Adrenal gland (tissue), 9 donors: ENCODE measurements at regions not wholly inside any gene's neighbourhood (a gene's known extent, or its start where the extent isn't known, plus 50 kb on each side); places are given as distances from the start of the nearest gene placed in this dataset.

Experiments
- DNase-seq, 7 donors: peaks; one replicate each; pipeline ENCODE4 v3.0.0-alpha.2; 2019 to 2020
- H3K27ac ChIP-seq, 5 donors: fragments of 200-600 bp; sonication (generic) in 4 of 5; 1 replicate in 3 of 5; 2 replicates in 2 of 5; pipeline versions ENCODE4 v1.5.1 to v1.8.0; 2016 to 2020; ENCODE audit warnings: mild to moderate bottlenecking in 1 of 5
- H3K27me3 ChIP-seq: fragments of 200-600 bp; 2 replicates; pipeline ENCODE4 v1.8.0; 2021
- H3K36me3 ChIP-seq, 2 donors: fragments of 200-600 bp; replicated peaks in 1 of 2; 1 replicate in 1 of 2; 2 replicates in 1 of 2; pipeline versions ENCODE4 v1.5.1 to v1.8.0; 2018 to 2022
- H3K4me1 ChIP-seq, 2 donors: fragments of 200-600 bp; replicated peaks in 1 of 2; 1 replicate in 1 of 2; 2 replicates in 1 of 2; pipeline versions ENCODE4 v1.5.1 to v1.8.0; 2018 to 2021
- H3K4me3 ChIP-seq, 4 donors: fragments of 200-600 bp; sonication (generic) in 3 of 4; one replicate each; pipeline ENCODE4 v1.5.1; 2016 to 2018
- H3K9me3 ChIP-seq, 3 donors: fragments of 200-600 bp; sonication (generic) in 1 of 3; replicated peaks in 1 of 3; 1 replicate in 2 of 3; 2 replicates in 1 of 3; pipeline versions ENCODE4 v1.5.1 to v1.8.0; 2016 to 2021
- POLR2A ChIP-seq, 2 donors: fragments of 450-650 bp; IDR thresholded peaks; one replicate each; pipeline ENCODE4 v1.6.1; 2017; ENCODE audit warnings: antibody characterized with exemption in 2 of 2, mild to moderate bottlenecking in 2 of 2, moderate library complexity in 1 of 2
- WGBS, 4 donors: extraction: QIAGEN DNeasy Blood & Tissue Kit in 2 of 4; methylation state at CpG; one replicate each; pipeline versions ENCODE4 v1.1.5 to v1.1.7; 2013 to 2017; 5-methylcytosine and 5-hydroxymethylcytosine counted together
- intact Hi-C, 2 donors: fragments of 100-400 bp; cut with DNase I; formaldehyde crosslinking; loops; one replicate each; pipeline versions ENCODE4 v1.14.1 to v1.15.0; 2022 to 2023
- TF ChIP-seq, protein P1 (sequence below), 6 experiments: fragments of 450-650 bp in 4 of 6; fragments of 200-600 bp in 2 of 6; sonication (generic) in 1 of 6; IDR thresholded peaks; 1 replicate in 5 of 6; 2 replicates in 1 of 6; pipeline versions ENCODE4 v1.5.1 to v1.8.0; 2016 to 2021; ENCODE audit warnings: antibody characterized with exemption in 6 of 6, mild to moderate bottlenecking in 2 of 6, moderate library complexity in 1 of 6
- donor health status: healthy with polysubstance abuse.
- donor health status: Bipolar disorder and iron deficiency.
- donor health status: DM: yes; HTN: yes; CAD: no.
- donor health status: DM: no; HTN: no; CAD: no.
- donor health status: DM: no; HTN: no; CAD: no.

DNA sequence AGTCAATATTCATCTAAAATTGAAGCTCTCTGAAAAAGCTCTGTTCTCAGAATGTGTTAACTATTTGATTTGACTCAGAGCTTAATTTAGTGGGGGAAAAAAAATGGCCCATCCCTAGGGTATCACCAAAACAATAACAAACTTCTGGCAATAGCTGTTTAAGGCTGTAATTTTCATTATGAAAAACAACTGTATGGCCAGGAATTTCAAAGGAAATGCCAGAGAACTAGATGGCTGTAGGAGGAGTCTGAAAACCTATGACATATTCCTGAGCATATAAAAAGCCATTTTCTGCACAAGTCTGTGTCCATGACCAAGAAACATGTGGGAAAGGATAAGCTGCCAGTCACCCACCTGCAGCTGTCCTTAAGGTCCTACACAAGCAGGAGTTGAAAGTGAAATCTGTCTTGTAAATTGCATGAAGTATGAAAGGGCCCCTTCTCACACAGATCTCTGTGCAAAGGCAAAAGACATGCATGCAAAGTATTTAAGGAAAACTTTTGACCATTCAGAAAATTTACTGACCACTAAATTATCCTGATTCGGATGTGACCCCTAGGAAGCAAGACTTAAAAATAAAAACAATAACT, 299.1 kb downstream of the BTG1 start:
- intact Hi-C loops = no loop called here
- Histone ChIP-seq H3K27me3 (no peaks in the 10 kb centered on the region), H3K36me3 (no peaks in the 10 kb centered on the region), H3K4me3 (no peak overlapping the region), H3K9me3 (no peaks in the 10 kb centered on the region), H3K4me1 (no peaks in the 10 kb centered on the region), H3K27ac (no peak overlapping the region)
- TF ChIP-seq POLR2A (IDR thresholded peaks at IDR 0.05) = no peak
- TF ChIP-seq, protein P1, sequence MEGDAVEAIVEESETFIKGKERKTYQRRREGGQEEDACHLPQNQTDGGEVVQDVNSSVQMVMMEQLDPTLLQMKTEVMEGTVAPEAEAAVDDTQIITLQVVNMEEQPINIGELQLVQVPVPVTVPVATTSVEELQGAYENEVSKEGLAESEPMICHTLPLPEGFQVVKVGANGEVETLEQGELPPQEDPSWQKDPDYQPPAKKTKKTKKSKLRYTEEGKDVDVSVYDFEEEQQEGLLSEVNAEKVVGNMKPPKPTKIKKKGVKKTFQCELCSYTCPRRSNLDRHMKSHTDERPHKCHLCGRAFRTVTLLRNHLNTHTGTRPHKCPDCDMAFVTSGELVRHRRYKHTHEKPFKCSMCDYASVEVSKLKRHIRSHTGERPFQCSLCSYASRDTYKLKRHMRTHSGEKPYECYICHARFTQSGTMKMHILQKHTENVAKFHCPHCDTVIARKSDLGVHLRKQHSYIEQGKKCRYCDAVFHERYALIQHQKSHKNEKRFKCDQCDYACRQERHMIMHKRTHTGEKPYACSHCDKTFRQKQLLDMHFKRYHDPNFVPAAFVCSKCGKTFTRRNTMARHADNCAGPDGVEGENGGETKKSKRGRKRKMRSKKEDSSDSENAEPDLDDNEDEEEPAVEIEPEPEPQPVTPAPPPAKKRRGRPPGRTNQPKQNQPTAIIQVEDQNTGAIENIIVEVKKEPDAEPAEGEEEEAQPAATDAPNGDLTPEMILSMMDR (IDR thresholded peaks at IDR 0.05) = no peak
- WGBS, 4 donors = 63 to 79% (median 69%) methylated on average over 1 of the region's 1 CpG
- DNase-seq = no peak

DNA sequence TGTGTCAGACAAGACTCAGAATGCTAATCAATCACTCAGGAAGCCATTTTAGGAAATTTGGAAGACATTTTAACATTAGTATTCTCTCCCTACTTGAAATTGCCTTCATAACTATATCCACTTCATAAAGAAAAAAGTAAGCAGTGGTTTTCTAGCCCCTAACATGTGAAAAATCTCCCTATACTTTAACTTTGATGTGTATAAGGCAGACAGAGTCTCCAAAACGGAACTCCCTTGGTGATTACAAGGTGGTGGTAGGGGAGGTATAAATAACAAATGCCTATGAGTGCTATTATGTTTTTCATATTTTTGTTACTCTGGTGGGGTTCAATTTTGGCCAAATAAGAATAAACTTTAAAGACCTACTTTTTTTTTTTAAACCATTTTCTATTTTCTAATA, 300.3 kb downstream of the BTG1 start:
- Histone ChIP-seq H3K27me3 (no peaks in the 10 kb centered on the region), H3K9me3 (no peaks in the 10 kb centered on the region), H3K36me3 (no peaks in the 10 kb centered on the region), H3K4me1 (no peaks in the 10 kb centered on the region), H3K4me3 (no peak overlapping the region), H3K27ac (no peak overlapping the region)
- no peak for TF ChIP-seq POLR2A (IDR thresholded peaks at IDR 0.05)
- TF ChIP-seq, protein P1 (IDR thresholded peaks at IDR 0.05) = no peak
- intact Hi-C loops = no loop called here
- no peak for DNase-seq
- 84 to 89% (median 84%) methylated on average over 1 of the region's 1 CpG for WGBS, 4 donors

DNA sequence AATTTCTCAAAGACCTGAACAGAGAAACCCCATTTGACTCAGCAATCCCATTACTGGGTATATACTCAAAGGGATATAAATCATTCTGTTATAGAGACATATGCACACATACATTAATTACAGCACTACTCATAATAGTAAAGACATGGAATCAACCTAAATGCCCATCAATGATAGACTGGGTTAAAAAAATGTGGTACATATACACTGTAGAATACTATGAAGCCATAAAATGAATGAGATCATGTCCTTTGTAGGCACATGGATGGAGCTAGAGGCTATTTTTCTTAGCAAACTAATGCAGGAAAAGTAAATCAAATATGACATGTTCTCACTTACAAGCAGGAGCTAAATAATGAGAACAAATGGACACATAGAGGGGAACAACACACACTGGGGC, 303.8 kb downstream of the BTG1 start:
- TF ChIP-seq, protein P1 (IDR thresholded peaks at IDR 0.05) = no peak
- TF ChIP-seq POLR2A (IDR thresholded peaks at IDR 0.05) = no peak
- no peak for DNase-seq
- Histone ChIP-seq H3K27ac (no peak overlapping the region), H3K9me3 (peaks cover 0 to 5% (median 0%) of the 10 kb centered on the region in 3 donors), H3K27me3 (no peaks in the 10 kb centered on the region), H3K36me3 (no peaks in the 10 kb centered on the region), H3K4me1 (no peaks in the 10 kb centered on the region), H3K4me3 (no peak overlapping the region)
- intact Hi-C loops = no loop called here

DNA sequence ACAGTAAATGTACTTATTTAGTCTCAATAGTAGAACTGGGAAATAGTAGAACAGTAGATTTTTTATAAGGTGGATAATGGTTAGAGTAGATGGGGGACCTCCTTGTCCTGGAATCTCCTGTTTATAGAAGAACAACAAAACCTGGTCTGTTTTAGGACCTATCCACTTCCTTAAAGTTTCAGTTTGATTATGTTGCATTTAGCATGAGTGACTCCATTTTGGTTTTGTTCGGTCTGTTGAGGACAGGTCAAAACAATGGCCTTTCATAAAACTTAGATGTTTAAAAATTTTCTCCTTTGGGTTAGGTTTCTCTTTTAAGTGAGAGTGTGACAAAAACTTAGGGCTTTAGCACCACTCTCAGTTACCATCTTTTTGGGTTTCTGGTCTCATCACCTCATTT, 308.9 kb downstream of the BTG1 start:
- 93 to 100% (median 98%) methylated on average over 1 of the region's 1 CpG for WGBS, 4 donors
- Histone ChIP-seq H3K27me3 (no peaks in the 10 kb centered on the region), H3K27ac (no peak overlapping the region), H3K4me3 (no peak overlapping the region), H3K4me1 (no peaks in the 10 kb centered on the region), H3K36me3 (no peaks in the 10 kb centered on the region), H3K9me3 (peaks cover 0 to 5% (median 0%) of the 10 kb centered on the region in 3 donors)
- TF ChIP-seq, protein P1 (IDR thresholded peaks at IDR 0.05) = no peak
- TF ChIP-seq POLR2A (IDR thresholded peaks at IDR 0.05) = no peak
- no peak for DNase-seq
- intact Hi-C loops = no loop called here
